HG03175 (cell line): ENCODE measurements at regions not wholly inside any gene's neighbourhood (a gene's known extent, or its start where the extent isn't known, plus 50 kb on each side); places are given as distances from the start of the nearest gene placed in this dataset.
"Not testable (repeated sequence)": the region's sequence is repeated elsewhere in the genome, so short reads cannot be mapped to it uniquely, and the experiment has no call there.

ENCODE experiments used
- ATAC-seq: cut with Tn5 transposase; IDR thresholded peaks from one replicate; pipeline ENCODE4 v1.9.1; 2021; ENCODE audit warnings: mild to moderate bottlenecking, moderate library complexity; ENCODE audit not compliant: unreplicated experiment

GRCh38 chr5:145660897-145661640 is 174.1 kb downstream of the PRELID2 start:
- no peak for ATAC-seq

- no peak for ATAC-seq
These were observed 176.7 kb downstream of the PRELID2 start for GRCh38 chr5:145658435-145658834.

GRCh38 chr5:145652700-145653099 is 182.4 kb downstream of the PRELID2 start:
- ATAC-seq: not testable (repeated sequence)

- not testable (repeated sequence) for ATAC-seq
These were observed 188.0 kb downstream of the PRELID2 start for GRCh38 chr5:145647137-145647536.

- ATAC-seq: not testable (repeated sequence)
These were observed 191.9 kb downstream of the PRELID2 start for GRCh38 chr5:145643214-145643613.

GRCh38 chr5:145637396-145637795 is 197.7 kb downstream of the PRELID2 start:
- no peak for ATAC-seq

GRCh38 chr5:145636371-145636770 is 198.8 kb downstream of the PRELID2 start:
- no peak for ATAC-seq

GRCh38 chr5:145633474-145633873 is 201.7 kb downstream of the PRELID2 start:
- ATAC-seq: no peak

- ATAC-seq: no peak
These were observed 202.4 kb downstream of the PRELID2 start for GRCh38 chr5:145632701-145633100.

GRCh38 chr5:145629047-145629446 is 206.1 kb downstream of the PRELID2 start:
- ATAC-seq: no peak

GRCh38 chr5:145628525-145628924 is 206.6 kb downstream of the PRELID2 start:
- no peak for ATAC-seq

GRCh38 chr5:145619806-145620310 is 215.3 kb downstream of the PRELID2 start:
- no peak for ATAC-seq

- ATAC-seq: not testable (repeated sequence)
These were observed 218.4 kb downstream of the PRELID2 start for GRCh38 chr5:145616739-145617138.

GRCh38 chr5:145598983-145599382 is 236.2 kb downstream of the PRELID2 start:
- ATAC-seq: no peak

GRCh38 chr5:145598184-145598583 is 237.0 kb downstream of the PRELID2 start:
- ATAC-seq: no peak

GRCh38 chr5:145591578-145591977 is 243.6 kb downstream of the PRELID2 start:
- no peak for ATAC-seq

GRCh38 chr5:145589063-145589462 is 246.1 kb downstream of the PRELID2 start:
- ATAC-seq: no peak

- ATAC-seq: no peak
These were observed 246.6 kb downstream of the PRELID2 start for GRCh38 chr5:145588558-145588957.

- ATAC-seq: no peak
These were observed 247.0 kb downstream of the PRELID2 start for GRCh38 chr5:145588113-145588512.

- no peak for ATAC-seq
These were observed 247.4 kb downstream of the PRELID2 start for GRCh38 chr5:145587710-145588109.

- ATAC-seq: no peak
These were observed 247.9 kb downstream of the PRELID2 start for GRCh38 chr5:145587308-145587672.

GRCh38 chr5:145586661-145587307 is 248.4 kb downstream of the PRELID2 start:
- ATAC-seq: no peak
